Loucy (cell line): ENCODE measurements at regions not wholly inside any gene's neighbourhood (a gene's known extent, or its start where the extent isn't known, plus 50 kb on each side); places are given as distances from the start of the nearest gene placed in this dataset.

Experiments
- H2AFZ ChIP-seq: fragments of 200-600 bp; sonication (generic); 2 replicates; pipeline ENCODE4 v1.6.0; 2016; ENCODE audit warnings: antibody characterized with exemption, mild to moderate bottlenecking, low read length, moderate library complexity
- H3F3A ChIP-seq: fragments of 200-600 bp; 2 replicates; pipeline ENCODE4 v1.6.0; 2016; ENCODE audit warnings: antibody characterized with exemption, low read depth, mild to moderate bottlenecking
- H3K27me3 ChIP-seq: fragments of 200-600 bp; sonication (generic); 2 replicates; pipeline ENCODE4 v1.6.1; 2014; ENCODE audit warnings: low read length, mild to moderate bottlenecking; ENCODE audit not compliant: insufficient read depth, poor library complexity, severe bottlenecking
- H3K36me3 ChIP-seq: fragments of 200-600 bp; sonication (generic); 2 replicates; pipeline ENCODE4 v1.6.1; 2016; ENCODE audit warnings: low read length; ENCODE audit not compliant: insufficient read depth
- H3K4me1 ChIP-seq: fragments of 200-600 bp; sonication (generic); 2 replicates; pipeline ENCODE4 v1.5.1; 2014; ENCODE audit warnings: low read length, mild to moderate bottlenecking; ENCODE audit not compliant: insufficient read depth, poor library complexity, severe bottlenecking
- H3K4me2 ChIP-seq: fragments of 200-600 bp; sonication (generic); 2 replicates; pipeline ENCODE4 v1.6.0; 2014; ENCODE audit warnings: antibody characterized with exemption, low read length, low read depth, mild to moderate bottlenecking; ENCODE audit not compliant: poor library complexity, severe bottlenecking
- H3K4me3 ChIP-seq: fragments of 200-600 bp; sonication (generic); 2 replicates; pipeline ENCODE4 v1.5.1; 2014; ENCODE audit warnings: low read length, mild to moderate bottlenecking, mixed read lengths; ENCODE audit not compliant: poor library complexity, severe bottlenecking
- H3K79me2 ChIP-seq: fragments of 200-600 bp; sonication (generic); 2 replicates; pipeline ENCODE4 v1.6.1; 2014; ENCODE audit warnings: low read length; ENCODE audit not compliant: insufficient read depth
- H3K9ac ChIP-seq: fragments of 200-600 bp; sonication (generic); 2 replicates; pipeline ENCODE4 v1.6.0; 2014; ENCODE audit warnings: mild to moderate bottlenecking, low read depth, low read length, moderate library complexity; ENCODE audit not compliant: poor library complexity, severe bottlenecking
- H3K9me2 ChIP-seq: fragments of 200-600 bp; sonication (generic); replicated peaks from 2 replicates; pipeline ENCODE4 v1.6.1; 2016; ENCODE audit warnings: low read depth, low read length, mixed read lengths
- H3K9me3 ChIP-seq: fragments of 200-600 bp; sonication (generic); 2 replicates; pipeline ENCODE4 v1.6.1; 2014; ENCODE audit warnings: mild to moderate bottlenecking, antibody characterized with exemption, low read length, low read depth; ENCODE audit not compliant: insufficient read depth
- H4K20me1 ChIP-seq: fragments of 200-600 bp; sonication (generic); 2 replicates; pipeline ENCODE4 v1.6.0; 2014; ENCODE audit warnings: antibody characterized with exemption, low read length, mild to moderate bottlenecking; ENCODE audit not compliant: insufficient read depth, poor library complexity, severe bottlenecking
- CTCF ChIP-seq: fragments of 200-600 bp; sonication (generic); conservative IDR thresholded peaks from 2 replicates; pipeline ENCODE4 v1.5.1; 2014; ENCODE audit warnings: mild to moderate bottlenecking, antibody characterized with exemption, low read length
- EZH2phosphoT487 ChIP-seq: fragments of 200-600 bp; IDR thresholded peaks from 2 replicates; pipeline ENCODE4 v1.6.1; 2018; ENCODE audit warnings: antibody characterized with exemption, mild to moderate bottlenecking, moderate library complexity, borderline replicate concordance

GRCh38 chr6:21469213-21469612 lies 124.3 kb upstream of the SOX4 start:
- Histone ChIP-seq H3K4me1 (no peaks in the 10 kb centered on the region), H3K79me2 (no peaks in the 10 kb centered on the region), H3K9me3 (no peaks in the 10 kb centered on the region), H3K27me3 (no peaks in the 10 kb centered on the region), H2AFZ (no peak overlapping the region), H3K9ac (no peak overlapping the region), H3K9me2 (no peaks in the 10 kb centered on the region), H3K4me2 (no peak overlapping the region), H4K20me1 (no peaks in the 10 kb centered on the region), H3K36me3 (no peaks in the 10 kb centered on the region), H3F3A (no peaks in the 10 kb centered on the region), H3K4me3 (no peak overlapping the region)
- TF ChIP-seq CTCF (no peak), EZH2phosphoT487 (no peak)

- Histone ChIP-seq H3K9me2 (no peaks in the 10 kb centered on the region), H3K36me3 (no peaks in the 10 kb centered on the region), H3F3A (no peaks in the 10 kb centered on the region), H3K4me2 (no peak overlapping the region), H3K4me3 (no peak overlapping the region), H3K9me3 (no peaks in the 10 kb centered on the region), H3K9ac (no peak overlapping the region), H3K27me3 (no peaks in the 10 kb centered on the region), H3K79me2 (no peaks in the 10 kb centered on the region), H4K20me1 (no peaks in the 10 kb centered on the region), H2AFZ (no peak overlapping the region), H3K4me1 (no peaks in the 10 kb centered on the region)
- TF ChIP-seq CTCF (no peak), EZH2phosphoT487 (no peak)
Observed at GRCh38 chr6:21476112-21476511, 117.4 kb upstream of the SOX4 start.

GRCh38 chr6:21478411-21478810 lies 115.1 kb upstream of the SOX4 start:
- no peaks in the 10 kb centered on the region for H3K9me2 ChIP-seq
- no peaks in the 10 kb centered on the region for H3K27me3 ChIP-seq
- H3K9me3 ChIP-seq: no peaks in the 10 kb centered on the region
- H2AFZ ChIP-seq: no peak overlapping the region
- no peak overlapping the region for H3K4me3 ChIP-seq
- H3K4me1 ChIP-seq: no peaks in the 10 kb centered on the region
- H3K9ac ChIP-seq: no peak overlapping the region
- H4K20me1 ChIP-seq: no peaks in the 10 kb centered on the region
- no peaks in the 10 kb centered on the region for H3F3A ChIP-seq
- no peaks in the 10 kb centered on the region for H3K36me3 ChIP-seq
- TF ChIP-seq CTCF: no peak
- TF ChIP-seq EZH2phosphoT487: no peak
- no peaks in the 10 kb centered on the region for H3K79me2 ChIP-seq
- no peak overlapping the region for H3K4me2 ChIP-seq
